GM21619 (cell line): ENCODE measurements at regions not wholly inside any gene's neighbourhood (a gene's known extent, or its start where the extent isn't known, plus 50 kb on each side); places are given as distances from the start of the nearest gene placed in this dataset.
"Not testable (repeated sequence)": the region's sequence is repeated elsewhere in the genome, so short reads cannot be mapped to it uniquely, and the experiment has no call there.

Experiments used
- ATAC-seq: cut with Tn5 transposase; IDR thresholded peaks from one replicate; pipeline ENCODE4 v1.9.1; 2021; ENCODE audit not compliant: unreplicated experiment

DNA sequence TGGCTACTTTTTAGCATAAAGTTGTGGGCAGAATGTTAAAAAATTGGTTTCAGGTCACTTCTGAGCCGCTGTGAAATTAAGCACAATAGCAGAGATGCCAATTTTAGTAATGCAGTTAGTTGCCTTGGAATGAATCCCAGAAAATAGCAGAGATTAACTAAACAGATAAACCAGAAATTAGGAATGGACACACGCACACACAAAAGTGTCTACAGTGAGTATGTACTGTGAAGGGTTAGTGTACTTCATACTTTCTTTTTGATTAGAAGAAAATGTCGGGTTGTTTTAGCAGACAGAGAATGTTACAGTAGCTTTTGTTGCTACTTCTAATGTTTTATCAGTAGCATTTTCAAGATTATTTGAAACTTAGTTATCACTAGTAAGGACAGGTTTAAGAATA, 106.7 kb downstream of the LEPR start:
- no peak for ATAC-seq

DNA sequence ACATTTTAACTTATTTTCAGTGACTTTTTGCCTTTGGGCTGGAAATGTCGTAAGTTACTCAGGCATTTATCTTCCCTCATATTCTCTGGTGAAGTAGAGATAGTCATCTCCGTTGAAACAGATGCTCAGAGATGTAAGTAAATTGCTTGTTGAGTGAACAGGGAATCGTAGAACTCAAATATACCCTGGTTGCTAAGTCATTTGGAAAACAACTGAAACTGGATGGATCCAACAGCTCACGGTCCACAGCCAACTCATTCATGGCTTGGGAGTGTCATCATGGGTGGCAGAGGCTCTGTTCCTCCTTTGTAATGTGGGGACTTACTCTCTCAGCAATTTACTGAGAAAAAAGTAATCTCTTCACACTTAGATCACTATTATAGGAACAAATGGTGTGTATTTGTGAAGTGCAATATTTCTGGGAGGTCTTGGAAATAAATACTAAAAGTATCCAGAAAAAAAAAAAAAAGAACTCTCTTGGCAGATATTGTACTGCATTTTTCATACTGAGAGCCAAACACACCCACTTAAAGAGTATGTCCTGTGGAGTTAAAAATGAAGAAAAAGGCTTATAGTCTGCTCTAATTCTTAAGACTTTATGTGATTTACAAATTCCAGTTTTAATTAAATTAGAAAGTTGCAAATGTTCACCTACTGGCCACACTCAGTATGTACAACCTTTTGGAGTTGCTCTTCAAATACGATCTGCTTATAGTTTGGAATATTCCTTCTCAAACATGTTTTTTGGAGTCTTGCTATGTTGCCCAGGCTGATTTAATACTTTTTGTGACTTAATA, 107.4 kb downstream of the LEPR start:
- no peak for ATAC-seq

GRCh38 chr1:65531972-65532570, 111.6 kb downstream of the LEPR start:
- ATAC-seq: no peak

DNA sequence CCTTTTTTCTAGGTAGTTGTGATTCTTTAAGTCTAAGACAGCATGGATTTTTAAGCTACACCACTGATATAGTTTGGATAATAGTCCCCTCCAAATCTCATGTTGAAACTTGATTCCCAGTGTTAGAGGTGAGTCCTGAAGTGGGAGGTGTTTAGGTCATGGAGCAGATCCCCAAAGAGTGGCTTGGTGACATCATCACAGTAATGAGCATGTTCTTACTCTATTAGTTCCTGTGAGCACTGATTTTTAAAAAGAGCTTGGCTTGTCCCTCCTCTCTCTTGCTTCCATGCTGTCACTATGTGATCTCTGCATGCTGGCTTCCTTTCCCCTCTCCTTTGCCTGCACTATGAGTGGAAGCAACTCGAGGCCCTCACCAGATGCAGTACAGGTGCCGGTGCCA, 115.5 kb downstream of the LEPR start:
- no peak for ATAC-seq

GRCh38 chr1:65538086-65538485, 117.6 kb downstream of the LEPR start:
- no peak for ATAC-seq

DNA sequence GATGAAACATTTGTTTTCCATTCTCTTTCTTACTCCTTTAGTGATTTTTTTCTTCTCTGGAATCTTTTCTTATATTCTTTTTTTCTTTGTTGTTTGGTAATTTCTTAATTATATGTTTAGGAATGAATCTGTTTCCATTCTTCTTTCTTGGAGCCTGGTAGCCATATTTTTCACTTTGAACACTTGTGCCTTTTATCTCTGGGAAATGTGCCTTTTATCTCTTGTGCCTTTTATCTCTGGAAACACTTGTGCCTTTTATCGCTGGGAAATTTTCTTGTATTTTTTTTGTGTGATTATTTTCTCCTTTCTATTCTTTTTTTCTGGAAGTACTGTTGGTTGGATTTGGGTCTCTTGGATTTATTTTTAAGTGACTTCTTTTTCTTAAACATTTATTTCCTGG, 118.2 kb downstream of the LEPR start:
- no peak for ATAC-seq

DNA sequence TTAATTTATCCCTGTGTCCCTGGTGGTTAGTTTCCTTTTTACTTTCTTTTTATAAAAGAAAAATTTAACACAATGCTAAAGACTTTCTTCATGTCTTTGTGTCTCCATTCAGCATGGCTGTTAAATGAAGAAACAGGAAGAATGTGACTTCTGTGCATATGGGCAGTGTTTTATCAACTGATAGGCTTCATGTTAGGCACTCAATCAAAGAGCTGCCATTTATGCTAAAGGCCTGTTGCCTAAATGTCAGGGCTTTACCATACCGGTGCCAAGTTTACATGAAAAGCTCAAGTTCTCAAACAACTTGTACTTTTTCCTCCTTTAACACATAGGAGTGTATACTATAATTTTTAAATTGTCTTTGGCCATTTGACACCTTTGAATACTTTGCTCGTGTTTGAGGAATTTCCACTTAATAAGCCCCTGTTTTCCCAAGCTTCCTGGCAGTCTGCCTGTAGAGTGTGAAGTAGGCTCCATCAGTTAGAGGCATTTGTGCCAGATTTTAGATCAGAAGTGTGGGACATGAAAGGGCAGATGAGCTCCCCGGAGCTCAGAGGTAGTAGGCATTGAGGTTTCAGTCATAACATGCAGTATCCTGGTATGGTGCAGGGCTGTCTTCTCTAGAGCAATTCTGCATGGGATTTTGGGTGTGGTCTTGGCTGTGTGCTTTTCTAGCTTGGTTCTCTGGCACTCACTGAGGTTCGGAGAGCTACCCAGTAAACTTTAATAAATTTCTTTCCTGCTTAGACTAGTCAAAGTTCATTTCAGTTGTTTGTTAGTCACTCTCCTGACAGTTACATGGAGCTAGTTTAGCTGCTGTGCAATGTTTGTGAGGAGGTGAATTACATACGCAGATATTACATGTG, 119.0 kb downstream of the LEPR start:
- no peak for ATAC-seq

- ATAC-seq: no peak
Observed at GRCh38 chr1:65541161-65541560, 120.7 kb downstream of the LEPR start.

GRCh38 chr1:65541865-65542264, 121.4 kb downstream of the LEPR start:
- no peak for ATAC-seq

GRCh38 chr1:65542592-65542991, 122.1 kb downstream of the LEPR start:
- ATAC-seq: not testable (repeated sequence)

DNA sequence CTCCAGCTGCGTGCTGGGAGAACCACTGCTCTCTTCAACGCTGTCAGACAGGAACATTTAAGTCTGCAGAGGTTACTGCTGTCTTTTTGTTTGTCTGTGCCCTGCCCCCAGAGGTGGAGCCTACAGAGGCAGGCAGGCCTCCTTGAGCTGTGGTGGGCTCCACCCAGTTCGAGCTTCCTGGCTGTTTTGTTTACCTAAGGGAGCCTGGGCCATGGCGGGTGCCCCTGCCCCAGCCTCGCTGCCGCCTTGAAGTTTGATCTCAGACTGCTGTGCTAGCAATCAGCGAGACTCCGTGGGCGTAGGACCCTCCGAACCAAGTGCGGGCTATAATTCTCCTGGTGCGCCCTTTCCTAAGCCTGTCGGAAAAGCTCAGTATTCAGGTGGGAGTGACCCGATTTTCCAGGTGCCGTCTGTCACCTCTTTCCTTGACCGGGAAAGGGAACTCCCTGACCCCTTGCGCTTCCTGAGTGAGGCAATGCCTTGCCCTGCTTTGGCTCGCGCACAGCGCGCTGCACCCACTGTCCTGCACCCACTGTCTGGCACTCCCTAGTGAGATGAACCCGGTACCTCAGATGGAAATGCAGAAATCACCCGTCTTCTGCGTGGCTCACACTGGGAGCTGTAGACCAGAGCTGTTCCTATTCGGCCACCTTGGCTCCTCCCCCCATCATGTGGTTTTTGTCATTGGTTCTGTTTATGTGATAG, 130.0 kb downstream of the LEPR start:
- not testable (repeated sequence) for ATAC-seq

- not testable (repeated sequence) for ATAC-seq
Observed at GRCh38 chr1:65552484-65552883, 132.0 kb downstream of the LEPR start.

GRCh38 chr1:65554086-65554764, 133.8 kb downstream of the LEPR start:
- ATAC-seq: not testable (repeated sequence)

DNA sequence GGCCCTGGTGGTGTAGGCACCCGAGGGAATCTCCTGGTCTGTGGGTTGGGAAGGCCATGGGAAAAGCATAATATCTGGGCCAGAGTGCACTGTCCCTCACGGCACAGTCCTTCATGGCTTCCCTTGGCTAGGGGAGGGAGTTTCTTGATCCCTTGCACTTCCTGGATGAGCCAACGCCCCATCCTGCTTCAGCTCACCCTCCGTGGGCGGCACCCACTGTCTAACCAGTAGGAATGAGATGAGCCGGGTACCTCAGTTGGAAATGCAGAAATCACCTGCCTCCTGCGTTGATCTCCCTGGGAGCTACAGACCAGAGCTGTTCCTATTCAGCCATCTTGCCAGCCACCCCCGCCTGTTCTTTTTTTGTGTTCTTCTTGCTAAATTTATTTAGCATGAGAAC, 134.4 kb downstream of the LEPR start:
- ATAC-seq: no peak

DNA sequence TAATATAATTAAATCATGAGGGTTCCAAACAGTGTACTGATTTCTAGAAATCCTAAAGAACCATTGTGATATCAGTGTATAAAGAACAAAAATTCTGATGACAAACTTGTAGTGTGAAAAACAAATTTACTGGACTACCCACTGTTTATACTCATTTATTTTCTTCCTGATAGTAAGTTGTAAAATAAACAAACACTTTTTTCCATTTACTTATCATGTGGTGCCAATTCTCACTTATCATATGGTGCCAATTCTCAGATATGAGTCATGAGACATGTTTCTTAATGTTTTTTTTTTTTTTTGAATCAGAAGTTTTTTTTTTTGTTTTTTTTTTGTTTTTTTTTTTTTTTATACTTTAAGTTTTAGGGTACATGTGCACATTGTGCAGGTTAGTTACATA, 137.7 kb downstream of the LEPR start:
- no peak for ATAC-seq

DNA sequence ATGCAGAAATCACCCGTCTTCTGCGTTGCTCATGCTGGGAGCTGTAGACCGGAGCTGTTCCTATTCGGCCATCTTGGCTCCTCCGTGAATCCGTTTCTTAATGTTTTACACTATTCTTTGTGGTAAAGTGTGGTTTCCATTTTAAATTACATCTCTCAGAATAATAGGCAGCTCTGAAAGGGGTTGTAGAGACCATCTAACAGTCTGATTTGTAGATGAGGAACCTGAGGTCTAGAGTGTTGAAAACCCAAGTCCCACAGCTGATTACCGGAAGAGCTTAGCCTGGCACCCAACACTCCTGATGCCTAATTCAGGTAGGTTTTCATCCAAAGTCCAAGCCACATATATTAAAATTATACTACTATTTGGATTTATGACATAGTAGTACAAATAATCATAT, 144.0 kb downstream of the LEPR start:
- ATAC-seq: no peak

GRCh38 chr1:65568285-65568684, 147.8 kb downstream of the LEPR start:
- ATAC-seq: no peak

GRCh38 chr1:65572701-65573421, 152.4 kb downstream of the LEPR start:
- ATAC-seq: no peak

- ATAC-seq: no peak
Observed at GRCh38 chr1:65577278-65577677, 156.8 kb downstream of the LEPR start.

DNA sequence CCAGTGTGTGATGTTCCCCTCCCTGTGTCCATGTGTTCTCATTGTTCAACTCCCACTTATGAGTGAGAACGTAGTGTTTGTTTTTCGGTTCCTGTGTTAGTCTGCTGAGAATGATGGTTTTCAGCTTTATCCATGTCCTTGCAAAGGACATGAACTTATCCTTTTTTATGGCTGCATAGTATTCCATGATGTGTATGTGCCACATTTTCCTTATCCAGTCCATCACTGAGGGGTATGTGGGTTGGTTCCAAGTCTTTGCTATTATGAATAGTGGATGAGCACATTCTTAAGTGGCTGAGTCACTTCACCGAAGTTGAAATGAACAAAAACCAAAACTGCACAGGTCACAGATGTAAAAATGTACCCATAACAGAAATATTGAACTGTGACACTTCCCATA, 157.5 kb downstream of the LEPR start:
- not testable (repeated sequence) for ATAC-seq
